ENCODE measurements at regions not wholly inside any gene's neighbourhood (a gene's known extent, or its start where the extent isn't known, plus 50 kb on each side); places are given as distances from the start of the nearest gene placed in this dataset.

DNA sequence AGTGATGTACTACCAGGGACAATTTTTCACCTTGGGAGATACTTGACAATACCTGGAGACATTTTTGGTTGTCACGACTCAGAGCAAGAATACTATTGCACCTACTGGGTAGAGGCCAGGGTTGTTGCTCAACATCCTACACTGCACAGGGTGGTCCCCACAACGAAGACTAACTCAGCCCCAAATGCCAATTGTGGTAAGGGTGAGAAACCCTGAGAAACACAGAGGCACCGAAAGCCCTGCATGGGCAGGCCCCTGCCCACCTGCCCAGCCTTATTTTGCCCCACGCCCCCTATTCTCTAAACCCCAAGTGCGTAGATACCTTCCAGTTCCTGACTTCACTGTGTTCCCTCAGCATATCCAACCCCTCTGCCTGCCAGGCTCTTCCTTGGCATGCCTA, 163.1 kb upstream of the PKDCC start:
- no peaks in the 10 kb centered on the region for H3K9me3 ChIP-seq (ENCODE audit: insufficient read depth, low read depth, low read length)
- H3K4me1 Mint-ChIP-seq (ENCODE audit: low read depth, unreplicated experiment), result peaks cover 17% of the 10 kb centered on the region

GRCh38 chr2:41886145-41886664, 161.6 kb upstream of the PKDCC start:
- Mint-ChIP-seq H3K27me3 (ENCODE audit: low read depth, unreplicated experiment) (peaks cover 16% of the 10 kb centered on the region), H3K4me3 (ENCODE audit: unreplicated experiment) (no peak overlapping the region), H3K4me1 (ENCODE audit: low read depth, unreplicated experiment) (peaks cover 12% of the 10 kb centered on the region), H3K27ac (ENCODE audit: unreplicated experiment) (no peak overlapping the region), H3K36me3 (ENCODE audit: low read depth, unreplicated experiment) (no peaks in the 10 kb centered on the region), H3K9me3 (ENCODE audit: unreplicated experiment) (peaks cover 4% of the 10 kb centered on the region)
- no peak for FAIRE-seq
- Histone ChIP-seq H3K79me2 (ENCODE audit: insufficient read depth, low read length) (no peaks in the 10 kb centered on the region), H3K27ac (ENCODE audit: low read depth, low read length) (no peak overlapping the region), H2AFZ (ENCODE audit: low read depth, low read length) (no peak overlapping the region), H3K4me1 (ENCODE audit: insufficient read depth, low read length) (no peaks in the 10 kb centered on the region), H3K4me2 (ENCODE audit: low read length) (no peak overlapping the region), H3K27me3 (ENCODE audit: insufficient read depth, low read length) (peaks cover 2% of the 10 kb centered on the region), H3K4me3 (ENCODE audit: insufficient read depth, low read depth, low read length) (no peak overlapping the region), H4K20me1 (ENCODE audit: insufficient read depth, low read length) (no peaks in the 10 kb centered on the region), H3K9ac (ENCODE audit: low read length) (no peak overlapping the region), H3K36me3 (ENCODE audit: insufficient read depth, low read length) (no peaks in the 10 kb centered on the region), H3K9me3 (ENCODE audit: insufficient read depth, low read depth, low read length) (no peaks in the 10 kb centered on the region)
- DNase-seq (ENCODE audit: low read depth), result no peak
- TF ChIP-seq, protein P1, sequence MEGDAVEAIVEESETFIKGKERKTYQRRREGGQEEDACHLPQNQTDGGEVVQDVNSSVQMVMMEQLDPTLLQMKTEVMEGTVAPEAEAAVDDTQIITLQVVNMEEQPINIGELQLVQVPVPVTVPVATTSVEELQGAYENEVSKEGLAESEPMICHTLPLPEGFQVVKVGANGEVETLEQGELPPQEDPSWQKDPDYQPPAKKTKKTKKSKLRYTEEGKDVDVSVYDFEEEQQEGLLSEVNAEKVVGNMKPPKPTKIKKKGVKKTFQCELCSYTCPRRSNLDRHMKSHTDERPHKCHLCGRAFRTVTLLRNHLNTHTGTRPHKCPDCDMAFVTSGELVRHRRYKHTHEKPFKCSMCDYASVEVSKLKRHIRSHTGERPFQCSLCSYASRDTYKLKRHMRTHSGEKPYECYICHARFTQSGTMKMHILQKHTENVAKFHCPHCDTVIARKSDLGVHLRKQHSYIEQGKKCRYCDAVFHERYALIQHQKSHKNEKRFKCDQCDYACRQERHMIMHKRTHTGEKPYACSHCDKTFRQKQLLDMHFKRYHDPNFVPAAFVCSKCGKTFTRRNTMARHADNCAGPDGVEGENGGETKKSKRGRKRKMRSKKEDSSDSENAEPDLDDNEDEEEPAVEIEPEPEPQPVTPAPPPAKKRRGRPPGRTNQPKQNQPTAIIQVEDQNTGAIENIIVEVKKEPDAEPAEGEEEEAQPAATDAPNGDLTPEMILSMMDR (IDR thresholded peaks at IDR 0.05; ENCODE audit: insufficient read depth, low read depth, low read length), result no peak
- TF ChIP-seq EZH2 (IDR thresholded peaks at IDR 0.05; ENCODE audit: insufficient read depth, low read length), result no peak

More for the DNA sequence above, 163.1 kb upstream of the PKDCC start:
- no peak for DNase-seq (ENCODE audit: low read depth)
- no peak overlapping the region for H2AFZ ChIP-seq (ENCODE audit: low read depth, low read length)
- Mint-ChIP-seq H3K27ac (ENCODE audit: unreplicated experiment) (no peak overlapping the region), H3K27me3 (ENCODE audit: low read depth, unreplicated experiment) (peaks cover 15% of the 10 kb centered on the region), H3K36me3 (ENCODE audit: low read depth, unreplicated experiment) (no peaks in the 10 kb centered on the region), H3K4me3 (ENCODE audit: unreplicated experiment) (no peak overlapping the region), H3K9me3 (ENCODE audit: unreplicated experiment) (peaks cover 4% of the 10 kb centered on the region)
- FAIRE-seq, result no peak
- H3K79me2 ChIP-seq (ENCODE audit: insufficient read depth, low read length), result no peaks in the 10 kb centered on the region
- no peaks in the 10 kb centered on the region for H4K20me1 ChIP-seq (ENCODE audit: insufficient read depth, low read length)
- H3K27ac ChIP-seq (ENCODE audit: low read depth, low read length), result no peak overlapping the region
- H3K27me3 ChIP-seq (ENCODE audit: insufficient read depth, low read length), result peaks cover 2% of the 10 kb centered on the region
- no peak overlapping the region for H3K4me3 ChIP-seq (ENCODE audit: insufficient read depth, low read depth, low read length)
- no peak overlapping the region for H3K4me2 ChIP-seq (ENCODE audit: low read length)
- TF ChIP-seq, protein P1 (IDR thresholded peaks at IDR 0.05; ENCODE audit: insufficient read depth, low read depth, low read length), result no peak
- H3K9ac ChIP-seq (ENCODE audit: low read length), result no peak overlapping the region
- no peaks in the 10 kb centered on the region for H3K4me1 ChIP-seq (ENCODE audit: insufficient read depth, low read length)
- no peaks in the 10 kb centered on the region for H3K36me3 ChIP-seq (ENCODE audit: insufficient read depth, low read length)

DNA sequence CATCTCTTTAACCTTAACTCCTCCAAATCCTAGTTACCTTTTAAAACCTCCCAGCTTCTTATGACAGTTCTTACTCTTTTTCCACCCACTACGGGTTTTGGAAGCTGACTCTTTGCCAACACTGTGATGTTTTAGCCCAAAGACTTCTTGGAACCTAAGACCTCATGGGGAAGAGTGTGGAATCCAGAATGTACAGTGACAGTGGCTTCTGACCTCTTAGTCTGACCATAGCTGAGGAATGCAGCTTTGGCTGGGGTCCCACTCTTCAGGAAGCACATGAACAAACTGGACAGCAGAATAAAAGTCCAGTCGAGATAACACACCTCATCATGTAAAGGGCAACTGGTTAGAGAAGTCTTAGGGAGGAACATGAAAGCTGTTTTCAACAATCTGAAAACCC, 161.1 kb upstream of the PKDCC start:
- Mint-ChIP-seq H3K36me3 (ENCODE audit: low read depth, unreplicated experiment) (no peaks in the 10 kb centered on the region), H3K4me1 (ENCODE audit: low read depth, unreplicated experiment) (peaks cover 12% of the 10 kb centered on the region), H3K27ac (ENCODE audit: unreplicated experiment) (no peak overlapping the region), H3K9me3 (ENCODE audit: unreplicated experiment) (peaks cover 4% of the 10 kb centered on the region), H3K4me3 (ENCODE audit: unreplicated experiment) (no peak overlapping the region), H3K27me3 (ENCODE audit: low read depth, unreplicated experiment) (peaks cover 16% of the 10 kb centered on the region)
- peaks cover 2% of the 10 kb centered on the region for H3K27me3 ChIP-seq (ENCODE audit: insufficient read depth, low read length)
- no peak overlapping the region for H3K4me2 ChIP-seq (ENCODE audit: low read length)
- TF ChIP-seq, protein P1 (IDR thresholded peaks at IDR 0.05; ENCODE audit: insufficient read depth, low read depth, low read length), result no peak
- TF ChIP-seq EZH2 (IDR thresholded peaks at IDR 0.05; ENCODE audit: insufficient read depth, low read length), result no peak
- H2AFZ ChIP-seq (ENCODE audit: low read depth, low read length), result no peak overlapping the region
- no peaks in the 10 kb centered on the region for H3K36me3 ChIP-seq (ENCODE audit: insufficient read depth, low read length)
- H3K79me2 ChIP-seq (ENCODE audit: insufficient read depth, low read length), result no peaks in the 10 kb centered on the region
- no peak overlapping the region for H3K9ac ChIP-seq (ENCODE audit: low read length)
- H4K20me1 ChIP-seq (ENCODE audit: insufficient read depth, low read length), result no peaks in the 10 kb centered on the region
- H3K9me3 ChIP-seq (ENCODE audit: insufficient read depth, low read depth, low read length), result no peaks in the 10 kb centered on the region
- peak; percentile 24 for DNase-seq (ENCODE audit: low read depth)
- H3K4me1 ChIP-seq (ENCODE audit: insufficient read depth, low read length), result no peaks in the 10 kb centered on the region
- H3K27ac ChIP-seq (ENCODE audit: low read depth, low read length), result no peak overlapping the region
- FAIRE-seq, result no peak
- no peak overlapping the region for H3K4me3 ChIP-seq (ENCODE audit: insufficient read depth, low read depth, low read length)

Data from astrocyte (in vitro differentiated cells and primary cell).